WTC11 (cell line): ENCODE measurements at regions not wholly inside any gene's neighbourhood (a gene's known extent, or its start where the extent isn't known, plus 50 kb on each side); places are given as distances from the start of the nearest gene placed in this dataset.

Source experiments
- ATAC-seq: fragments of 200-7000 bp; cut with Tn5 transposase; 2 replicates; pipeline ENCODE4 v1.10.0; 2021; ENCODE audit warnings: mild to moderate bottlenecking, moderate library complexity
- CTCF ChIA-PET: fragments of 300-600 bp; sonication (Branson Sonifier 250); formaldehyde crosslinking; loops from one replicate; lab custom pipeline; 2021; ENCODE audit warnings: antibody characterized with exemption; lab: Charles Lee
- POLR2A ChIA-PET: fragments of 350-600 bp; sonication (Branson Sonifier 250); formaldehyde crosslinking; loops from one replicate; lab custom pipeline; 2021; ENCODE audit warnings: antibody characterized with exemption; lab: Charles Lee
- DNase-seq: peaks from one replicate; pipeline ENCODE4 v3.0.0; 2021; ENCODE audit warnings: low spot score
- H3K27ac Mint-ChIP-seq: 2 replicates; pipeline ENCODE4 v1.8.0; 2021; ENCODE audit warnings: mixed read lengths
- H3K27me3 Mint-ChIP-seq: 2 replicates; pipeline ENCODE4 v1.8.0; 2021; ENCODE audit warnings: low read depth, mild to moderate bottlenecking, moderate library complexity, mixed read lengths
- H3K36me3 Mint-ChIP-seq: 2 replicates; pipeline ENCODE4 v1.8.0; 2021; ENCODE audit warnings: mixed read lengths
- H3K4me1 Mint-ChIP-seq: 2 replicates; pipeline ENCODE4 v1.8.0; 2022; ENCODE audit warnings: mixed read lengths
- H3K4me3 Mint-ChIP-seq: 2 replicates; pipeline ENCODE4 v1.8.0; 2021; ENCODE audit warnings: mild to moderate bottlenecking, moderate library complexity, mixed read lengths
- H3K9me3 Mint-ChIP-seq: 2 replicates; pipeline ENCODE4 v1.8.0; 2021; ENCODE audit warnings: mixed read lengths
- ARID4B ChIP-seq: sonication (generic); formaldehyde crosslinking; IDR thresholded peaks from 2 replicates; pipeline ENCODE4 v1.8.0; 2023; ENCODE audit warnings: missing genetic modification reagents, mild to moderate bottlenecking, borderline replicate concordance
- FOXP1 ChIP-seq: sonication (generic); formaldehyde crosslinking; IDR thresholded peaks from 2 replicates; pipeline ENCODE4 v1.8.0; 2022; ENCODE audit warnings: missing genetic modification reagents, mild to moderate bottlenecking, moderate library complexity, borderline replicate concordance
- GRHL2 ChIP-seq: fragments of 250-450 bp; sonication (Bioruptor Pico); IDR thresholded peaks from 2 replicates; pipeline ENCODE4 v1.8.0; 2022; ENCODE audit warnings: mild to moderate bottlenecking, moderate library complexity; ENCODE audit not compliant: insufficient replicate concordance, severe bottlenecking
- HMGXB4 ChIP-seq: sonication (generic); formaldehyde crosslinking; IDR thresholded peaks from 2 replicates; pipeline ENCODE4 v1.8.1; 2023; ENCODE audit warnings: mild to moderate bottlenecking, moderate library complexity, missing genetic modification reagents
- KAT7 ChIP-seq: sonication (generic); formaldehyde crosslinking; IDR thresholded peaks from 2 replicates; pipeline ENCODE4 v1.8.1; 2023; ENCODE audit warnings: missing genetic modification reagents, mild to moderate bottlenecking, borderline replicate concordance
- MAX ChIP-seq: sonication (generic); formaldehyde crosslinking; IDR thresholded peaks from 2 replicates; pipeline ENCODE4 v1.8.0; 2022; ENCODE audit warnings: mild to moderate bottlenecking, missing genetic modification reagents
- MLX ChIP-seq: sonication (generic); formaldehyde crosslinking; IDR thresholded peaks from 2 replicates; pipeline ENCODE4 v1.8.1; 2023; ENCODE audit warnings: mild to moderate bottlenecking, missing genetic modification reagents, moderate library complexity
- MXD4 ChIP-seq: fragments of 250-450 bp; sonication (Bioruptor Pico); IDR thresholded peaks from 2 replicates; pipeline ENCODE4 v1.8.0; 2021; ENCODE audit warnings: mild to moderate bottlenecking, moderate library complexity, borderline replicate concordance
- NFE2L1 ChIP-seq: sonication (generic); formaldehyde crosslinking; IDR thresholded peaks from 2 replicates; pipeline ENCODE4 v1.8.1; 2023; ENCODE audit warnings: missing genetic modification reagents
- NR1H2 ChIP-seq: sonication (generic); formaldehyde crosslinking; IDR thresholded peaks from 2 replicates; pipeline ENCODE4 v1.9.0; 2021; ENCODE audit warnings: mild to moderate bottlenecking, moderate library complexity, missing genetic modification reagents
- SMAD3 ChIP-seq: sonication (generic); formaldehyde crosslinking; IDR thresholded peaks from 2 replicates; pipeline ENCODE4 v1.8.0; 2022; ENCODE audit warnings: missing genetic modification reagents, mild to moderate bottlenecking, borderline replicate concordance
- TEAD1 ChIP-seq: sonication (generic); formaldehyde crosslinking; IDR thresholded peaks from 2 replicates; pipeline ENCODE4 v1.8.0; 2022; ENCODE audit warnings: mild to moderate bottlenecking, missing genetic modification reagents
- ZNF138 ChIP-seq: sonication (generic); formaldehyde crosslinking; conservative IDR thresholded peaks from 2 replicates; pipeline ENCODE4 v1.8.1; 2022; ENCODE audit warnings: mild to moderate bottlenecking, moderate library complexity, missing genetic modification reagents
- ZNF219 ChIP-seq: sonication (generic); formaldehyde crosslinking; IDR thresholded peaks from 2 replicates; pipeline ENCODE4 v1.8.0; 2023; ENCODE audit warnings: missing genetic modification reagents, mild to moderate bottlenecking, borderline replicate concordance
- ZNF281 ChIP-seq: sonication (generic); formaldehyde crosslinking; IDR thresholded peaks from 2 replicates; pipeline ENCODE4 v1.8.0; 2023; ENCODE audit warnings: mild to moderate bottlenecking, missing genetic modification reagents
- ZNF416 ChIP-seq: fragments of 250-450 bp; sonication (Bioruptor Pico); IDR thresholded peaks from 2 replicates; pipeline ENCODE4 v1.9.0; 2021; ENCODE audit warnings: mild to moderate bottlenecking, inconsistent platforms
- TF ChIP-seq, protein P1 (sequence below): sonication (generic); formaldehyde crosslinking; IDR thresholded peaks from 2 replicates; pipeline ENCODE4 v1.8.0; 2022; ENCODE audit warnings: missing genetic modification reagents
- TF ChIP-seq, protein P2 (sequence below): sonication (generic); formaldehyde crosslinking; IDR thresholded peaks from 2 replicates; pipeline ENCODE4 v1.8.1; 2023; ENCODE audit warnings: mild to moderate bottlenecking, missing genetic modification reagents, moderate library complexity

GRCh38 chr4:57875829-57876392 lies 765.7 kb upstream of the IGFBP7 start:
- no peak for DNase-seq
- ATAC-seq = no peak
- Mint-ChIP-seq H3K4me1 (no peaks in the 10 kb centered on the region), H3K36me3 (no peaks in the 10 kb centered on the region), H3K9me3 (no peaks in the 10 kb centered on the region), H3K4me3 (no peak overlapping the region), H3K27me3 (no peaks in the 10 kb centered on the region), H3K27ac (no peak overlapping the region)
- no peak for TF ChIP-seq ZNF281 (CRISPR knock-in tag)
- no peak for TF ChIP-seq ZNF138 (CRISPR knock-in tag)
- TF ChIP-seq MXD4 (CRISPR knock-in tag) = no peak
- TF ChIP-seq KAT7 = no peak
- TF ChIP-seq, protein P1, sequence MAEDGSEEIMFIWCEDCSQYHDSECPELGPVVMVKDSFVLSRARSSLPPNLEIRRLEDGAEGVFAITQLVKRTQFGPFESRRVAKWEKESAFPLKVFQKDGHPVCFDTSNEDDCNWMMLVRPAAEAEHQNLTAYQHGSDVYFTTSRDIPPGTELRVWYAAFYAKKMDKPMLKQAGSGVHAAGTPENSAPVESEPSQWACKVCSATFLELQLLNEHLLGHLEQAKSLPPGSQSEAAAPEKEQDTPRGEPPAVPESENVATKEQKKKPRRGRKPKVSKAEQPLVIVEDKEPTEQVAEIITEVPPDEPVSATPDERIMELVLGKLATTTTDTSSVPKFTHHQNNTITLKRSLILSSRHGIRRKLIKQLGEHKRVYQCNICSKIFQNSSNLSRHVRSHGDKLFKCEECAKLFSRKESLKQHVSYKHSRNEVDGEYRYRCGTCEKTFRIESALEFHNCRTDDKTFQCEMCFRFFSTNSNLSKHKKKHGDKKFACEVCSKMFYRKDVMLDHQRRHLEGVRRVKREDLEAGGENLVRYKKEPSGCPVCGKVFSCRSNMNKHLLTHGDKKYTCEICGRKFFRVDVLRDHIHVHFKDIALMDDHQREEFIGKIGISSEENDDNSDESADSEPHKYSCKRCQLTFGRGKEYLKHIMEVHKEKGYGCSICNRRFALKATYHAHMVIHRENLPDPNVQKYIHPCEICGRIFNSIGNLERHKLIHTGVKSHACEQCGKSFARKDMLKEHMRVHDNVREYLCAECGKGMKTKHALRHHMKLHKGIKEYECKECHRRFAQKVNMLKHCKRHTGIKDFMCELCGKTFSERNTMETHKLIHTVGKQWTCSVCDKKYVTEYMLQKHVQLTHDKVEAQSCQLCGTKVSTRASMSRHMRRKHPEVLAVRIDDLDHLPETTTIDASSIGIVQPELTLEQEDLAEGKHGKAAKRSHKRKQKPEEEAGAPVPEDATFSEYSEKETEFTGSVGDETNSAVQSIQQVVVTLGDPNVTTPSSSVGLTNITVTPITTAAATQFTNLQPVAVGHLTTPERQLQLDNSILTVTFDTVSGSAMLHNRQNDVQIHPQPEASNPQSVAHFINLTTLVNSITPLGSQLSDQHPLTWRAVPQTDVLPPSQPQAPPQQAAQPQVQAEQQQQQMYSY = no peak
- no peak for TF ChIP-seq NR1H2 (CRISPR knock-in tag)
- TF ChIP-seq, protein P2, sequence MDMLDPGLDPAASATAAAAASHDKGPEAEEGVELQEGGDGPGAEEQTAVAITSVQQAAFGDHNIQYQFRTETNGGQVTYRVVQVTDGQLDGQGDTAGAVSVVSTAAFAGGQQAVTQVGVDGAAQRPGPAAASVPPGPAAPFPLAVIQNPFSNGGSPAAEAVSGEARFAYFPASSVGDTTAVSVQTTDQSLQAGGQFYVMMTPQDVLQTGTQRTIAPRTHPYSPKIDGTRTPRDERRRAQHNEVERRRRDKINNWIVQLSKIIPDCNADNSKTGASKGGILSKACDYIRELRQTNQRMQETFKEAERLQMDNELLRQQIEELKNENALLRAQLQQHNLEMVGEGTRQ (CRISPR knock-in tag) = no peak
- ChIA-PET CTCF (no interaction called here), POLR2A (no interaction called here)

DNA sequence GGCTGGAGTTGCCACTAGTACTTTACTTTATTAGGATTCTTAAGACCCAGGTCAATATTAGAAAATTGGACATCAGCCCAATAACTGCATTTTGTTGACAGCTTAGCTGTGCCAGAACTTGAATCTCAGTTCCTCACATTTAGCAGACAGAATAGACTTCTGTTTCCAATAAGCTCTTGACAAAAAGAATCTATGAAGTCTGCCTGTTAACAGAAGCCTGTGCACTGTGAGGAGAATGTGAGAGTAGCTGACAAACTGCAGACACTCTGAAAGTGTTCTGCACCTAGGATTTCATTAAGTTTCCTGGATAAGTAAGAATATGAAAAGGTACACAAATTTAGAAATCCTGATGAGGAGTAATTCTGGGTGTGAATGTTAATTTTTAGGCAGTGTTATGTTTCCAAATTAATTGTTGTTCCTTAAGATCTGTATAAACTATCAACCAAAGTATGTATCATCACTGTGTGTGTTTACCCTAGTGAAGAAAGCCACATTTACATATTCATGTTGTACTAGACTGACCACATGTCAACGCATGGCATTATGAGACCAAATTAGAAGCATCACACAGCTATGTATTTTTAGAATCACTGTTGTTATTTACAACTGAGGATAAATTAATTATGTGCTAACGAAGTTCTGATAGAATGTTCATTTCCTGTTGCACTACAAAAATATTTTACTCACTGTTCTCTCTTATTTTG lies 756.4 kb upstream of the IGFBP7 start:
- DNase-seq (no peak), ATAC-seq (no peak)
- H3K4me1 Mint-ChIP-seq = no peaks in the 10 kb centered on the region
- CTCF ChIA-PET = no interaction called here
- H3K4me3 Mint-ChIP-seq = no peak overlapping the region
- no peaks in the 10 kb centered on the region for H3K27me3 Mint-ChIP-seq
- no peak overlapping the region for H3K27ac Mint-ChIP-seq
- no peaks in the 10 kb centered on the region for H3K9me3 Mint-ChIP-seq
- no peaks in the 10 kb centered on the region for H3K36me3 Mint-ChIP-seq
- POLR2A ChIA-PET = no interaction called here
- TF ChIP-seq MAX (CRISPR knock-in tag) (no peak), GRHL2 (CRISPR knock-in tag) (no peak), ARID4B (CRISPR knock-in tag) (no peak), ZNF219 (CRISPR knock-in tag) (no peak), HMGXB4 (CRISPR knock-in tag) (no peak), NFE2L1 (CRISPR knock-in tag) (no peak), FOXP1 (CRISPR knock-in tag) (no peak), SMAD3 (CRISPR knock-in tag) (no peak), MLX (no peak), TEAD1 (CRISPR knock-in tag) (no peak), ZNF416 (CRISPR knock-in tag) (no peak)
- TF ChIP-seq, protein P2 (CRISPR knock-in tag) = no peak
